ENCODE measurements at regions not wholly inside any gene's neighbourhood (a gene's known extent, or its start where the extent isn't known, plus 50 kb on each side); places are given as distances from the start of the nearest gene placed in this dataset.

- TF ChIP-seq CTCF (IDR thresholded peaks at IDR 0.05; ENCODE audit: low read depth, low read length) = no peak
- no peak for TF ChIP-seq EZH2phosphoT487 (IDR thresholded peaks at IDR 0.05; ENCODE audit: low read depth)
Observed at GRCh38 chr1:229091721-229092136, 179.2 kb upstream of the RAB4A start.

Measured in OCI-LY3 (cell line).